ENCODE measurements at regions not wholly inside any gene's neighbourhood (a gene's known extent, or its start where the extent isn't known, plus 50 kb on each side); places are given as distances from the start of the nearest gene placed in this dataset.

- H3K4me3 ChIP-seq (ENCODE audit: low read depth, low read length), result no peak overlapping the region
- no peak for TF ChIP-seq MAX (IDR thresholded peaks at IDR 0.05; ENCODE audit: low read depth, low read length)
- TF ChIP-seq, protein P1, sequence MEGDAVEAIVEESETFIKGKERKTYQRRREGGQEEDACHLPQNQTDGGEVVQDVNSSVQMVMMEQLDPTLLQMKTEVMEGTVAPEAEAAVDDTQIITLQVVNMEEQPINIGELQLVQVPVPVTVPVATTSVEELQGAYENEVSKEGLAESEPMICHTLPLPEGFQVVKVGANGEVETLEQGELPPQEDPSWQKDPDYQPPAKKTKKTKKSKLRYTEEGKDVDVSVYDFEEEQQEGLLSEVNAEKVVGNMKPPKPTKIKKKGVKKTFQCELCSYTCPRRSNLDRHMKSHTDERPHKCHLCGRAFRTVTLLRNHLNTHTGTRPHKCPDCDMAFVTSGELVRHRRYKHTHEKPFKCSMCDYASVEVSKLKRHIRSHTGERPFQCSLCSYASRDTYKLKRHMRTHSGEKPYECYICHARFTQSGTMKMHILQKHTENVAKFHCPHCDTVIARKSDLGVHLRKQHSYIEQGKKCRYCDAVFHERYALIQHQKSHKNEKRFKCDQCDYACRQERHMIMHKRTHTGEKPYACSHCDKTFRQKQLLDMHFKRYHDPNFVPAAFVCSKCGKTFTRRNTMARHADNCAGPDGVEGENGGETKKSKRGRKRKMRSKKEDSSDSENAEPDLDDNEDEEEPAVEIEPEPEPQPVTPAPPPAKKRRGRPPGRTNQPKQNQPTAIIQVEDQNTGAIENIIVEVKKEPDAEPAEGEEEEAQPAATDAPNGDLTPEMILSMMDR (IDR thresholded peaks at IDR 0.05; ENCODE audit: low read depth, low read length), result no peak
- no peak for TF ChIP-seq POLR2A (IDR thresholded peaks at IDR 0.05; ENCODE audit: extremely low read depth, insufficient read length)
- no peak for DNase-seq (ENCODE audit: low read depth)
Observed at GRCh38 chr2:6653281-6653750, 212.4 kb downstream of the CMPK2 start.

- TF ChIP-seq POLR2A (IDR thresholded peaks at IDR 0.05; ENCODE audit: extremely low read depth, insufficient read length) (no peak), MYC (IDR thresholded peaks at IDR 0.05; ENCODE audit: low read depth, low read length) (no peak), MAX (IDR thresholded peaks at IDR 0.05; ENCODE audit: low read depth, low read length) (no peak)
- TF ChIP-seq, protein P1 (IDR thresholded peaks at IDR 0.05; ENCODE audit: low read depth, low read length), result no peak
- no peak for DNase-seq (ENCODE audit: low read depth)
- H3K4me3 ChIP-seq (ENCODE audit: low read depth, low read length), result no peak overlapping the region
Observed at GRCh38 chr2:6654279-6654678, 211.4 kb downstream of the CMPK2 start.

GRCh38 chr2:6656633-6657032 is 209.1 kb downstream of the CMPK2 start:
- no peak for DNase-seq (ENCODE audit: low read depth)
- no peak overlapping the region for H3K4me3 ChIP-seq (ENCODE audit: low read depth, low read length)
- TF ChIP-seq POLR2A (IDR thresholded peaks at IDR 0.05; ENCODE audit: extremely low read depth, insufficient read length), result no peak
- no peak for TF ChIP-seq MAX (IDR thresholded peaks at IDR 0.05; ENCODE audit: low read depth, low read length)

- TF ChIP-seq POLR2A (IDR thresholded peaks at IDR 0.05; ENCODE audit: extremely low read depth, insufficient read length) (no peak), MAX (IDR thresholded peaks at IDR 0.05; ENCODE audit: low read depth, low read length) (no peak), MYC (IDR thresholded peaks at IDR 0.05; ENCODE audit: low read depth, low read length) (no peak)
- TF ChIP-seq, protein P1 (IDR thresholded peaks at IDR 0.05; ENCODE audit: low read depth, low read length), result no peak
- DNase-seq (ENCODE audit: low read depth), result no peak
- no peak overlapping the region for H3K4me3 ChIP-seq (ENCODE audit: low read depth, low read length)
Observed at GRCh38 chr2:6657136-6657535, 208.6 kb downstream of the CMPK2 start.

DNA sequence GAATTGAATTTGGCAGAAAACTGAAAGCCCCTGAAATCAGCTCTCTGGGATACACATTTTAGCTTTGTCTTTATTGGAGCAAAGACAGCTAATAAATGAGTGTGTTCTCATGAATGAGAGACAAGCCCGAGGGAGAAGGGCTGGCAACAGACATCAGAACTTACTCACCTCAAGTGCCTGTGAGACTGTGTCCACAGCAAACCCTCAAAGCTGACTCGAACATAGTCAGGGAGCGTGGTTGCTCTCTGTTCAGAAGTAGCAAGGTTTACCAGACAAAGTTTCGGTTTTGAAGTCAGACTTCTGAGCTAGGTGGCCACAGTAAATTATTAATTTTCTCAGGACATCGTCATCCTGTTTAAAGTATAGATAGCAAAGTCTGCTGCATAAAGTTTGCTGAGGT is 207.9 kb downstream of the CMPK2 start:
- TF ChIP-seq MAX (IDR thresholded peaks at IDR 0.05; ENCODE audit: low read depth, low read length) (no peak), MYC (IDR thresholded peaks at IDR 0.05; ENCODE audit: low read depth, low read length) (no peak), POLR2A (IDR thresholded peaks at IDR 0.05; ENCODE audit: extremely low read depth, insufficient read length) (no peak)
- TF ChIP-seq, protein P1 (IDR thresholded peaks at IDR 0.05; ENCODE audit: low read depth, low read length), result no peak
- no peak for DNase-seq (ENCODE audit: low read depth)
- no peak overlapping the region for H3K4me3 ChIP-seq (ENCODE audit: low read depth, low read length)

GRCh38 chr2:6664332-6665061 is 201.2 kb downstream of the CMPK2 start:
- DNase-seq (ENCODE audit: low read depth), result no peak
- H3K4me3 ChIP-seq (ENCODE audit: low read depth, low read length), result no peak overlapping the region
- TF ChIP-seq POLR2A (IDR thresholded peaks at IDR 0.05; ENCODE audit: extremely low read depth, insufficient read length), result no peak
- no peak for TF ChIP-seq MYC (IDR thresholded peaks at IDR 0.05; ENCODE audit: low read depth, low read length)
- no peak for TF ChIP-seq MAX (IDR thresholded peaks at IDR 0.05; ENCODE audit: low read depth, low read length)
- TF ChIP-seq, protein P1 (IDR thresholded peaks at IDR 0.05; ENCODE audit: low read depth, low read length), result no peak
